HT-29 (cell line): ENCODE measurements at regions not wholly inside any gene's neighbourhood (a gene's known extent, or its start where the extent isn't known, plus 50 kb on each side); places are given as distances from the start of the nearest gene placed in this dataset.

Experiments
- DNase-seq: peaks from one replicate; pipeline ENCODE4 v3.0.0-alpha.2; 2015; ENCODE audit warnings: low spot score

DNA sequence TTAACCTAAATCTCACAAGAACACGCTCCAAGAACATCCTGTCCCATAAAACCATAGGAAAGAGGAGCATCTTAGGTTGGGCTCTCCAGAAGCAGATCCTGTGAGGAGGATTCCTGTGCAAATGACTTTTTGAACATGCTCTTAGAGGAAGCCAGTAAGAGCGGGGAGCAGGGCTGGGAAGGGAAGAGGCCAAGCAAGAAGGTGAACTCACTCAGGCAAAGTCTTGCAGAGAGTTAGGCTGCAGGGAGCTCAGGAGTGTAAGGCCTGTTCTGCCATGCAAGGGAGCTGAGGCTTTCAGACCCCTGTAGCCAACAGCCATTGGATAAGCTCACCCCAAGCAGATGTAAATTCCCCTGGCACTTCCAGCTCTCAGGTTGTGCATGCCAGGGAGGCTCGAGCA lies 63.6 kb upstream of the LY86 start:
- no peak for DNase-seq

DNA sequence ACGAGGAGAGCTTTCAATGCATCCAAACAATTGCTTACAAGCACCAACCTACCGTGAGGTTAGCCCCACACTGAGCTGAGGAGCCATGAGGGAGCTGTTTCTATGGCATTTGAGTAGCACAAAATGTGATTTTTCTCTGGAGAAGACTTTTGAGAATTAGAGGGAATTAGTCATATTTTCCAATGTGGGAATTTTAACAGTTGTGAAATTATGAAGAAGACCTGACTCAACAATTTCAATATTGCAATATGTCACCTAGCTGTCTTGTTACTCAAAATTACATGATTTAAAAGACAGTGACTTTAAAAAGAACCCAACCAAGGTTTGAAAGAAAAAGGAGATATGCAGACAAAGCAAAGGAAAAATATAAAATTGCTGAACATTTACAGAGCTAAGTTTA lies 62.6 kb upstream of the LY86 start:
- no peak for DNase-seq

DNA sequence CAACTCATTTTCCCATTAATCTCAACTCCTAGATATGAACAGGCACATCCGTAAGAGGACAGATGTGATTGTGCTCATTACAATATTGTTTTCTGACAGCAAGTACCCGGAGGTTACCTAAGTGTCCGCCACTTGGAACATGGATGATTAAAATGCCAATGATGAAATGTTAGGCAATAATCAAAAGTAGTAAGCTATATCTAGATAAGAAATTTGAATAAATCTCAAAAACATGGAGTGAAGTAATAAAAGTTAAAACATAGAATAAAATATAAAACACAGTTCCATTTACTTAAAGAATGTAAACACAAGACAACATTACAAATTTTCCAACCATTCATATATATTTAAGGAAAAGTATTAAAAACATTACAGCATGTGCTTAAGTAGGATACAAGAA lies 59.2 kb upstream of the LY86 start:
- no peak for DNase-seq

DNA sequence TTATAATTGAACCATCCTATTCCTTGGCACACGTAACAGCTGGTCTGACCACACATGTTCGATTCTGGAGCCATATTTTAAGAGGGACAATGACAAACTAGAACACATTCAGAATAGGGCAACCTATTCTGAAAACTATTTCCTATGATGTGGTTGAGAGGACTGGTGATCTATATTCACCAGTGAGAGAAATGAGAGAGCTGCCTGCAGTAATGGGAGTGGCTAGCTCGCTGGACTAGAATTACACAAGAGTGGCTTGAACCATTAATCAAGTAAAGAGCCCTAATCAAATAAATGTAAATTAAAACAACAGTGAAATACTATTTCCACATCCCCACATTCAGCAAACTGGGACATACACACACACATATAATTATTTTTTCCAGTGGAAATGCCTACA lies 55.3 kb upstream of the LY86 start:
- DNase-seq: no peak

DNA sequence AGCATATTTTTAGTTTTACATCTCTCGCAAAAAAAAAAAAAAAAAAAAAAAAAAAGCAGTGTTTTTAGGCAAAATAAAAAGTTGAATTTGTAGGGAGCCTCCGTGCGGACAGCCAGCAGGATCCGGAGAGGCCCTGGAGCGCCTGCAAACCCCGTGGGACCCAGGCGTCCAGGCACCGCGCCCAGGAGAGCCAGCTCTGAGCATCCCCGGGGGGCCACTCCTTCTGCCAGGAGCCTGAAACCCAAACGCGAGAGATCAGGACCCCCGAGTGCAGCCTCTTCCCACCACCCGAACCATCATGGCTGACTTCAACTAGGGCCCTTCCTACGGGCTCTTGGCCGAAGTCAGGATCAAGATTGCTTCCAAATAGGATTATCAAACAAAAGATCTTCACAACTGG lies 54.1 kb upstream of the LY86 start:
- DNase-seq: no peak

DNA sequence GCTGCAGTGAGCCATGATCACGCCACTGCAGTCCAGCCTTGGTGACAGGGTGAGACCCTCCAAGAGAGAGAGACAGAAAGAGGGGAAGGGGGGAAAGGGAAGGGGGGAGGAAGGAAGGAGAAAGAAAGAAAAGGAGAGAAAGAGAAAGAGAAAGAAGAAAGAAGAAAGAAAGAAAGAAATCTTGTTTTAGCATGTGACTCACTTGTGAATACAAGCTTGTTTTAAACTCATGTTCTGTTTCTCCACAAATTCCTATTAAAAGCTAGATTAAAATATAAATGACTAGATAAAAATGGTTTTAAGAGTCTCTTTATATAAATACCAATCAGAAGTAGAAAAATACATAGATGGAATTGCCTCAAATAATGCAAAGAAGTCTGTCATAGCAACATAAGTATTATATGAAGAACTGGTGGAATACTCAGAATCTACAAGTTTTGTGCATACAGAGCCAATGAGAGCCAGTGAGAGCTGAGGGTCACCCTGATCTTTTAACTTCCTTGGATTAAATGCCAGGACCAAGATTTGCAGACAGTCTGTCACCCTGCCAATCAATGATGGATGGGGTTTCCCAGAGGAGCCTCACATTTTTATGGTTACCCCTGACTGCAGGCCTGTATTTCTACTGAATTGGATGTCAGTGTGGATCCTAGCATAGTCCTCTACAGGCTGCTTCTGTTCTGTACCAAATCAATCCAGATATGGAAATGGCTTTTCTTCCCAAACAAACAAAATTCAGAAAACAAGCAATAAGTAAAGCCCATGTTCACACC lies 50.8 kb upstream of the LY86 start:
- no peak for DNase-seq

DNA sequence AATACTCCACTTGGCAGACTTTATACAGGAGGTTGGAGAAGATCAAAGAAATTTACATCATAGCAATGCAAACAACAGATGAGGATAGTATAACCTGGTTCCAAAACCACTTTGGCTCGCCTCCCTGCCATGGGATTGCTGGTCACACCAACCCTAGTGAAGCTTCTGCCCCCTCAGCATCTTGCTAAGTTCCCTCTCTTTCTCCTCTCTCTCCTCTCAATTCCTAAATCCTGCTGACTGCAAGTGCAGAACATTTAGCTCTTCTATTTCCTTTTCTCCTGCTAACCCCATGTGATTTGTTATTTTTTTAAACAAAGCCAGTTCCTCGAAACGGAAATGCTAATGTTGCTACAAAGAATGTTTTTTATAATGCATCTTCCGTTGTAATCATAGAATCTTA lies 50.3 kb upstream of the LY86 start:
- no peak for DNase-seq
